ENCODE measurements at regions not wholly inside any gene's neighbourhood (a gene's known extent, or its start where the extent isn't known, plus 50 kb on each side); places are given as distances from the start of the nearest gene placed in this dataset.

DNA sequence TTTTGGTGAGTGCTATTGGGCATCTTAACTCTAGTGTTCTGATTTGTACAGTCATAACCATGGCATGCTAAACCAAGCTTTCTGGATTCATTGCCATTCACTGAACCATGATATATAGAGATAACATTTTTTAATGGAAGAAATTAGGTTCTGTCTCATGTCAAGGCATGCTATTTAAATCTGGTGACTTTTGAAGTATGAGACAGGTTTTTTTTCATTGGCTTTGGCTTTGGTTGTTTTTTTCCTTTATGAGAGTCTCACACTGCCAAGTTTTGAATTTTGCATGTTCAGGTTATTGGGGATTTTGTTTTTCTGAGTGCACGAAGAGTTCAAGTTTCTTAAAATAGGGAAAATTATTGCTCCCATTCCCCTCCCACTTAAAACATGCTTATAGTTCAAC is 141.3 kb upstream of the ADAMTS5 start:
- Histone ChIP-seq H3K4me1 (peaks cover 12% of the 10 kb centered on the region), H3K36me3 (no peaks in the 10 kb centered on the region), H3K4me3 (no peak overlapping the region), H3K27me3 (no peaks in the 10 kb centered on the region), H3K27ac (no peak overlapping the region), H3K9me3 (no peaks in the 10 kb centered on the region)
- TF ChIP-seq, protein P1, sequence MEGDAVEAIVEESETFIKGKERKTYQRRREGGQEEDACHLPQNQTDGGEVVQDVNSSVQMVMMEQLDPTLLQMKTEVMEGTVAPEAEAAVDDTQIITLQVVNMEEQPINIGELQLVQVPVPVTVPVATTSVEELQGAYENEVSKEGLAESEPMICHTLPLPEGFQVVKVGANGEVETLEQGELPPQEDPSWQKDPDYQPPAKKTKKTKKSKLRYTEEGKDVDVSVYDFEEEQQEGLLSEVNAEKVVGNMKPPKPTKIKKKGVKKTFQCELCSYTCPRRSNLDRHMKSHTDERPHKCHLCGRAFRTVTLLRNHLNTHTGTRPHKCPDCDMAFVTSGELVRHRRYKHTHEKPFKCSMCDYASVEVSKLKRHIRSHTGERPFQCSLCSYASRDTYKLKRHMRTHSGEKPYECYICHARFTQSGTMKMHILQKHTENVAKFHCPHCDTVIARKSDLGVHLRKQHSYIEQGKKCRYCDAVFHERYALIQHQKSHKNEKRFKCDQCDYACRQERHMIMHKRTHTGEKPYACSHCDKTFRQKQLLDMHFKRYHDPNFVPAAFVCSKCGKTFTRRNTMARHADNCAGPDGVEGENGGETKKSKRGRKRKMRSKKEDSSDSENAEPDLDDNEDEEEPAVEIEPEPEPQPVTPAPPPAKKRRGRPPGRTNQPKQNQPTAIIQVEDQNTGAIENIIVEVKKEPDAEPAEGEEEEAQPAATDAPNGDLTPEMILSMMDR (IDR thresholded peaks at IDR 0.05), result no peak
- TF ChIP-seq POLR2A (IDR thresholded peaks at IDR 0.05) (no peak), POLR2AphosphoS5 (IDR thresholded peaks at IDR 0.05; ENCODE audit: insufficient read depth in 1 of 2, low read depth in 1 of 2) (no peak)
- DNase-seq (ENCODE audit: extremely low spot score in 2 of 2), result no peak
- intact Hi-C loops (cut with DNase I), result no loop called here

DNA sequence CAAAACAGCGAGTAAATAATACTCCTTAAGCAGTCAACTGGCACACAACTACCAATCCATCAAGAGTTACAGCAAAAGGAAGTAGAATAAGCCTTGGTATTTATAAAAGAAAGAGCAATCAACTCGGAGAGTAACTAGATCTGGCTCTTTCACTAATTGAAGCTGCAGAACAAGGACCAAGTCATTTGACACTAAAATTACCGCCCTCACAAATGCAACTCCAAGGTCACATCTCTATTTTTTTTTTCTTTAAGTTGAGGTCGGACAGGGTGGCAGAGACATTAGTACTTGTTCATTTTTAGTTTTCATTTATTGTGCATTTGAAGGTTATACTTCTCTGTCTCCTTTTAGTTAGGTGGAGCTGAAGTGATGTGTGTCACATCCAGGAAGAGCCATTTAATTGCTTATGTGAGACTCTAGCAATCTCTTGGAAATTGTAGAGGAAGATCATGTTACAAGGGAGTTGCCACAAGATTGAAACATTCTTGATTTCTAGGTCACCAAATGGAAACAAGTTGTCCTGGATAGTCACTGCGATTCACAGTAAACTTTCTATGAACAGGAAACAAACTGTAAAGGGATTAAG is 138.1 kb upstream of the ADAMTS5 start:
- Histone ChIP-seq H3K27me3 (no peaks in the 10 kb centered on the region), H3K4me1 (peaks cover 12% of the 10 kb centered on the region), H3K27ac (no peak overlapping the region), H3K36me3 (no peaks in the 10 kb centered on the region), H3K9me3 (no peaks in the 10 kb centered on the region), H3K4me3 (no peak overlapping the region)
- intact Hi-C loops (cut with DNase I), result no loop called here
- no peak for DNase-seq (ENCODE audit: extremely low spot score in 2 of 2)
- TF ChIP-seq POLR2AphosphoS5 (IDR thresholded peaks at IDR 0.05; ENCODE audit: insufficient read depth in 1 of 2, low read depth in 1 of 2) (peak in 1 of 2 donors; percentile 64), POLR2A (IDR thresholded peaks at IDR 0.05) (no peak)
- TF ChIP-seq, protein P1 (IDR thresholded peaks at IDR 0.05), result no peak

DNA sequence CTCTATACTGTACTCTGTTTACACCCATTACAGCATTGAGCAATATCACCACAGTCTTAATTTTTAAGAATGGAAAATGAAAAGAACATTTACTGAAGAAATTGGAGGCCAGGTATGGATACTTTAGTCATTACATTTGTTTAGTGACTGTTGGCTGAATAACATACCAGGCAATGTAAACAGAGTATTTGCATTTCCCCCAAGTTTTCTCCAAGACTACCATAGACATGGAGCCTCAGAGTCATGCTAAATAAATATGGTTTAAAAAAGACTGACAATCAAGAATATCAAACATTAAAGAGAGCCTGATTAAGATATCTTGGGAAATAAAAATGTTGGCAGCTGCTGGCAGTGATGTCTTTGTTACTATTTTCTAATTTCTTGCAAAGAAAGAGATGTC is 136.9 kb upstream of the ADAMTS5 start:
- Histone ChIP-seq H3K27ac (no peak overlapping the region), H3K9me3 (no peaks in the 10 kb centered on the region), H3K4me3 (no peak overlapping the region), H3K4me1 (peaks cover 12% of the 10 kb centered on the region), H3K36me3 (no peaks in the 10 kb centered on the region), H3K27me3 (no peaks in the 10 kb centered on the region)
- no peak for DNase-seq (ENCODE audit: extremely low spot score in 2 of 2)
- TF ChIP-seq, protein P1 (IDR thresholded peaks at IDR 0.05), result no peak
- TF ChIP-seq POLR2AphosphoS5 (IDR thresholded peaks at IDR 0.05; ENCODE audit: insufficient read depth in 1 of 2, low read depth in 1 of 2) (no peak), POLR2A (IDR thresholded peaks at IDR 0.05) (no peak)
- intact Hi-C loops (cut with DNase I), result no loop called here

DNA sequence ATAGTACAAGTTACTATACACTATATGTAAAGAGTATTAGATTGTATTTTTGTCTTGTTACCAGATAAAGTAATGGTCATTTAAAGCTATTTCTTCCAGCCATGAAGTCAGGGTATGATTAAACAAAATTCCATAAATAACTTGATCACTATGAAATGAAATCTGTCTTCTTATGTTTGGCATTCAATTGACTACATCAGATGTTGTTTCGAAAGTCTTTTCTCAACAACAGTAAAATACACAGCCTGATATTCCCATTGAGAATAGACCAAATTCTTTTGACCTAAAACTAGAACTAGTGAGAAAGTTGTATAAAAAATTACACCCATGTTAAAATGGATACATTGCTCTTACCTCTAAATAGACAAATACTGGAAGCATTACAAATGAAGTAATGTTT is 134.6 kb upstream of the ADAMTS5 start:
- Histone ChIP-seq H3K27me3 (no peaks in the 10 kb centered on the region), H3K36me3 (no peaks in the 10 kb centered on the region), H3K4me1 (peaks cover 12% of the 10 kb centered on the region), H3K9me3 (no peaks in the 10 kb centered on the region), H3K4me3 (no peak overlapping the region), H3K27ac (no peak overlapping the region)
- no peak for DNase-seq (ENCODE audit: extremely low spot score in 2 of 2)
- TF ChIP-seq POLR2AphosphoS5 (IDR thresholded peaks at IDR 0.05; ENCODE audit: insufficient read depth in 1 of 2, low read depth in 1 of 2) (no peak), POLR2A (IDR thresholded peaks at IDR 0.05) (no peak)
- TF ChIP-seq, protein P1 (IDR thresholded peaks at IDR 0.05), result no peak
- intact Hi-C loops (cut with DNase I), result no loop called here

DNA sequence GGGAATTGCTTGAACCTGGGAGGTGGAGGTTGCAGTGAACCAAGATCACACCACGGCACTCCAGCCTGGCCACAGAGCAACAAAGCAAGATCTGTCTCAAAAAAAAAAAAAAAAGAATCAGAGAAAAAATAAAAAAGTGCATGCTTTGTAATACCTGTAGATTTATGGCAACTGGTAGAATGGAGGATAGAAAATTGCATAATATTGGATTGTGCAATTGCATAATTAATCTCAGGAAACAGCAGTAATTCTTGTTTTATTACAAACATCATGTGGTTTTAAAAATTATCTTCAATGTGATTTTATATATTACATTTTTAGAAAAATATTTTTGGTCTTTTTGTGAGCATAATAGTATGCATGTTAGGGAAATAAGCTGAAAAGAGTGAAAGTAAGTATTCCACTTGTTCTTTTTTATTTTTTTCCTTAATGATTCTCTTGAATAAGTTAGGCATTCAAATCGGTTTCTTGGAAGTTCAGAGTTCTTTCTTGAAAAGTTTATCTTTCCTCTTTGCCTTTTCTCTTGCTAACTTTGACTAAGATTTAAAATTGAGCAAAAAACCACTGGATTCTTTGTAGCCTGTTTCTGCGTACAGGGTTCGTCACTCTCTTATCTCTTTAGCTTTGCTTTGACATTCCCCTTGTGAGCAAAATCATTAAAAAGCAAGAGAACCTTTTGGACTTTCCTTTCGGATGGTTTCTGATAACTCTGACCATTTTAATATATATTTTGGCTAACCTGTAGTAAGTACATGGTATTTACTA is 127.5 kb upstream of the ADAMTS5 start:
- no peaks in the 10 kb centered on the region for H3K9me3 ChIP-seq
- H3K27me3 ChIP-seq, result no peaks in the 10 kb centered on the region
- intact Hi-C loops (cut with DNase I), result no loop called here
- no peak for DNase-seq (ENCODE audit: extremely low spot score in 2 of 2)
- H3K4me3 ChIP-seq, result no peak overlapping the region
- no peak overlapping the region for H3K27ac ChIP-seq
- H3K4me1 ChIP-seq, result no peaks in the 10 kb centered on the region
- TF ChIP-seq POLR2AphosphoS5 (IDR thresholded peaks at IDR 0.05; ENCODE audit: insufficient read depth in 1 of 2, low read depth in 1 of 2) (peak; percentile 10 to 37), POLR2A (IDR thresholded peaks at IDR 0.05) (no peak)
- no peaks in the 10 kb centered on the region for H3K36me3 ChIP-seq

All from vagina (tissue), 2 donors.